HepG2 (cell line): ENCODE measurements at regions not wholly inside any gene's neighbourhood (a gene's known extent, or its start where the extent isn't known, plus 50 kb on each side); places are given as distances from the start of the nearest gene placed in this dataset.

ENCODE experiments used
- ATAC-seq: fragments of 200-7000 bp; cut with Tn5 transposase; 3 replicates; pipeline ENCODE4 v1.9.1; 2020; ENCODE audit warnings: mild to moderate bottlenecking, moderate library complexity
- BruUV-seq: library from RNA; stranded (reverse); fragments of 400-500 nt; replicated peaks from 2 replicates; lab custom pipeline; 2021; lab: Mats Ljungman, UMichigan
- CTCF ChIA-PET: fragments of 300-600 bp; formaldehyde crosslinking; extraction: SDS; loops from one replicate; lab custom pipeline; 2021; ENCODE audit warnings: low total read pairs, inconsistent platforms, low intra/inter-chr PET ratio; lab: Yijun Ruan, JAX
- POLR2A ChIA-PET: fragments of 350-600 bp; sonication (Branson Sonifier 250); formaldehyde crosslinking; loops from one replicate; lab custom pipeline; 2020; ENCODE audit warnings: antibody characterized with exemption, inconsistent platforms; lab: Yijun Ruan, JAX
- DNase-seq: peaks from one replicate; pipeline ENCODE4 v3.0.0-alpha.2; 2015; ENCODE audit warnings: low spot score
- FAIRE-seq: peaks from 3 replicates; lab custom pipeline; 2011; peaks lifted over from hg19 to GRCh38; lab: Jason Lieb, UNC
- H2AFZ ChIP-seq: one replicate; pipeline ENCODE4 v1.6.1; 2011; ENCODE audit warnings: low read length, inconsistent platforms
- H3K27ac ChIP-seq: fragments of 300-600 bp; 3 replicates; pipeline ENCODE4 v1.8.0; 2011; ENCODE audit warnings: mixed run types, mild to moderate bottlenecking, mixed read lengths, low read length, inconsistent platforms; ENCODE audit not compliant: insufficient read depth; ENCODE audit errors: extremely low read length
- H3K27me3 ChIP-seq, 2 experiments: fragments of 200-600 bp in 1 of 2; 2 replicates in 1 of 2; 3 replicates in 1 of 2; pipeline versions ENCODE4 v1.6.0 to v1.8.0; 2011; ENCODE audit warnings: low read length in 2 of 2, mild to moderate bottlenecking in 2 of 2, moderate library complexity in 2 of 2, inconsistent platforms in 1 of 2; ENCODE audit not compliant: insufficient read depth in 2 of 2, control insufficient read depth in 1 of 2
- H3K36me3 ChIP-seq, 2 experiments: fragments of 200-600 bp in 1 of 2; replicated peaks in 1 of 2; 2 replicates in 1 of 2; 3 replicates in 1 of 2; pipeline versions ENCODE4 v1.5.1 to v1.8.0; 2011; ENCODE audit warnings: low read length in 2 of 2, inconsistent platforms in 1 of 2; ENCODE audit not compliant: insufficient read depth in 2 of 2, control insufficient read depth in 1 of 2
- H3K4me1 ChIP-seq: 2 replicates; pipeline ENCODE4 v1.5.1; 2012; ENCODE audit warnings: low read length, inconsistent platforms; ENCODE audit not compliant: insufficient read depth
- H3K4me2 ChIP-seq: 2 replicates; pipeline ENCODE4 v1.6.0; 2011; ENCODE audit warnings: low read depth, low read length, inconsistent platforms
- H3K4me3 ChIP-seq, 3 experiments: fragments of 200-600 bp in 1 of 3; sonication (generic), shearing (Covaris generic) in 1 of 3; replicated peaks in 1 of 3; 2 replicates each; pipeline ENCODE4 v1.5.1; 2011 to 2016; ENCODE audit warnings: low read length in 3 of 3, inconsistent platforms in 2 of 3, low read depth in 2 of 3, mild to moderate bottlenecking in 2 of 3, control low read depth in 1 of 3, mixed read lengths in 1 of 3; ENCODE audit not compliant: insufficient read depth in 1 of 3
- H3K79me2 ChIP-seq: one replicate; pipeline ENCODE4 v1.6.1; 2011; ENCODE audit warnings: low read length, inconsistent platforms; ENCODE audit not compliant: insufficient read depth
- H3K9ac ChIP-seq: 2 replicates; pipeline ENCODE4 v1.6.0; 2011; ENCODE audit warnings: mild to moderate bottlenecking, low read depth, low read length, inconsistent platforms; ENCODE audit not compliant: insufficient read depth
- H3K9me3 ChIP-seq: 2 replicates; pipeline ENCODE4 v1.5.1; 2012; ENCODE audit warnings: mild to moderate bottlenecking, low read length
- H4K20me1 ChIP-seq: 2 replicates; pipeline ENCODE4 v1.6.0; 2011; ENCODE audit warnings: inconsistent platforms, mild to moderate bottlenecking, low read length, moderate library complexity; ENCODE audit not compliant: insufficient read depth
- BRCA1 ChIP-seq: sonication (generic); formaldehyde crosslinking; IDR thresholded peaks from 2 replicates; pipeline ENCODE4 v1.4.0; 2020; ENCODE audit warnings: missing genetic modification reagents
- RAD51 ChIP-seq: fragments of 450-650 bp; IDR thresholded peaks from 2 replicates; pipeline ENCODE4 v1.6.1; 2016; ENCODE audit warnings: borderline replicate concordance
- ZNF549 ChIP-seq: sonication (generic); formaldehyde crosslinking; IDR thresholded peaks from 2 replicates; pipeline ENCODE4 v1.5.0; 2020; ENCODE audit warnings: missing genetic modification reagents
- ZNF703 ChIP-seq: sonication (generic); formaldehyde crosslinking; IDR thresholded peaks from 2 replicates; pipeline ENCODE4 v1.5.1; 2020; ENCODE audit warnings: missing genetic modification reagents, mild to moderate bottlenecking, moderate library complexity, borderline replicate concordance
- ZSCAN21 ChIP-seq: sonication (generic); formaldehyde crosslinking; IDR thresholded peaks from 2 replicates; pipeline ENCODE4 v1.8.0; 2022; ENCODE audit warnings: mild to moderate bottlenecking, missing genetic modification reagents, moderate library complexity, borderline replicate concordance
- WGBS: methylation state at CpG from one replicate; pipeline ENCODE4 v1.1.6; 2017; ENCODE audit warnings: low lambda C conversion rate; 5-methylcytosine and 5-hydroxymethylcytosine counted together
- in situ Hi-C: cut with HindIII; loops from 2 replicates; pipeline ENCODE4 v1.10.0; 2017; ENCODE audit warnings: low pct_unique_long_range_greater_than_20kb; ENCODE audit not compliant: extremely low pct_ligation_motif_present
- intact Hi-C: fragments of 100-400 bp; cut with micrococcal nuclease; formaldehyde crosslinking; loops from one replicate; pipeline ENCODE4 v1.10.0; 2022; ENCODE audit not compliant: unreplicated experiment
- TF ChIP-seq, protein P1 (sequence below): sonication (generic); formaldehyde crosslinking; IDR thresholded peaks from 2 replicates; pipeline ENCODE4 v1.5.1; 2020; ENCODE audit warnings: missing genetic modification reagents, mild to moderate bottlenecking, borderline replicate concordance
- TF ChIP-seq, protein P2 (sequence below): IDR thresholded peaks from 2 replicates; pipeline ENCODE4 v1.6.1; 2016
- TF ChIP-seq, protein P3 (sequence below): sonication (generic); formaldehyde crosslinking; IDR thresholded peaks from 2 replicates; pipeline ENCODE4 v1.5.0; 2020; ENCODE audit warnings: mild to moderate bottlenecking, missing genetic modification reagents
- TF ChIP-seq, protein P4 (sequence below): sonication (generic); formaldehyde crosslinking; IDR thresholded peaks from 2 replicates; pipeline ENCODE4 v1.9.0; 2022; ENCODE audit warnings: low read depth, missing genetic modification reagents

DNA sequence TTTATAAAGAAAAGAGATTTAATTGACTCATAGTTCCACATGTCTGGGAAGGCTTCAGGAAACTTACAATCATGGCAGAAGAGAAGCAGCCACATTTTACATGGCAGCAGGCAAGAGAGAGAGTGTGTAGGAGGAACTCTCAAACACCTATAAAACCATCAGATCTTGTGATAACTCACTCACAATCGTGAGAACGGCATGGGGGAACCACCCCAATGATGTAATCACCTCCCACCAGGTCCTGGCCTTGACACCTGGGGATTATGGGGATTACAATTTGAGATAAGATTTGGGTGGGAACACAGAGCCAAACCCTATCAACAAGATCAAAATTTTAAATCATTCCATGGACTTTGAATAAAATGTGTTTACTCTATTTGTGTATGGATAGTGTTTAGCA, 575.6 kb downstream of the ADCYAP1 start:
- in situ Hi-C loops, result no loop called here
- Histone ChIP-seq H3K36me3 (no peaks in the 10 kb centered on the region), H3K4me3 (no peak overlapping the region), H3K27ac (no peak overlapping the region), H3K4me1 (no peaks in the 10 kb centered on the region), H3K9me3 (no peaks in the 10 kb centered on the region), H3K9ac (no peak overlapping the region), H3K79me2 (no peaks in the 10 kb centered on the region)
- CTCF ChIA-PET, result no interaction called here
- DNase-seq (no peak), FAIRE-seq (no peak)
- intact Hi-C loops, result no loop called here
- 0% methylated on average over 2 of the region's 2 CpGs for WGBS
- TF ChIP-seq, protein P1, sequence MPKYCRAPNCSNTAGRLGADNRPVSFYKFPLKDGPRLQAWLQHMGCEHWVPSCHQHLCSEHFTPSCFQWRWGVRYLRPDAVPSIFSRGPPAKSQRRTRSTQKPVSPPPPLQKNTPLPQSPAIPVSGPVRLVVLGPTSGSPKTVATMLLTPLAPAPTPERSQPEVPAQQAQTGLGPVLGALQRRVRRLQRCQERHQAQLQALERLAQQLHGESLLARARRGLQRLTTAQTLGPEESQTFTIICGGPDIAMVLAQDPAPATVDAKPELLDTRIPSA (CRISPR knock-in tag), result no peak
- TF ChIP-seq, protein P2, sequence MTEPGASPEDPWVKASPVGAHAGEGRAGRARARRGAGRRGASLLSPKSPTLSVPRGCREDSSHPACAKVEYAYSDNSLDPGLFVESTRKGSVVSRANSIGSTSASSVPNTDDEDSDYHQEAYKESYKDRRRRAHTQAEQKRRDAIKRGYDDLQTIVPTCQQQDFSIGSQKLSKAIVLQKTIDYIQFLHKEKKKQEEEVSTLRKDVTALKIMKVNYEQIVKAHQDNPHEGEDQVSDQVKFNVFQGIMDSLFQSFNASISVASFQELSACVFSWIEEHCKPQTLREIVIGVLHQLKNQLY (CRISPR knock-in tag), result no peak
- TF ChIP-seq ZNF703 (CRISPR knock-in tag) (no peak), BRCA1 (CRISPR knock-in tag) (no peak), ZSCAN21 (CRISPR knock-in tag) (no peak), ZNF549 (CRISPR knock-in tag) (no peak), RAD51 (no peak)
- TF ChIP-seq, protein P3, sequence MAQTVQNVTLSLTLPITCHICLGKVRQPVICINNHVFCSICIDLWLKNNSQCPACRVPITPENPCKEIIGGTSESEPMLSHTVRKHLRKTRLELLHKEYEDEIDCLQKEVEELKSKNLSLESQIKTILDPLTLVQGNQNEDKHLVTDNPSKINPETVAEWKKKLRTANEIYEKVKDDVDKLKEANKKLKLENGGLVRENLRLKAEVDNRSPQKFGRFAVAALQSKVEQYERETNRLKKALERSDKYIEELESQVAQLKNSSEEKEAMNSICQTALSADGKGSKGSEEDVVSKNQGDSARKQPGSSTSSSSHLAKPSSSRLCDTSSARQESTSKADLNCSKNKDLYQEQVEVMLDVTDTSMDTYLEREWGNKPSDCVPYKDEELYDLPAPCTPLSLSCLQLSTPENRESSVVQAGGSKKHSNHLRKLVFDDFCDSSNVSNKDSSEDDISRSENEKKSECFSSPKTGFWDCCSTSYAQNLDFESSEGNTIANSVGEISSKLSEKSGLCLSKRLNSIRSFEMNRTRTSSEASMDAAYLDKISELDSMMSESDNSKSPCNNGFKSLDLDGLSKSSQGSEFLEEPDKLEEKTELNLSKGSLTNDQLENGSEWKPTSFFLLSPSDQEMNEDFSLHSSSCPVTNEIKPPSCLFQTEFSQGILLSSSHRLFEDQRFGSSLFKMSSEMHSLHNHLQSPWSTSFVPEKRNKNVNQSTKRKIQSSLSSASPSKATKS (CRISPR knock-in tag), result no peak
- TF ChIP-seq, protein P4, sequence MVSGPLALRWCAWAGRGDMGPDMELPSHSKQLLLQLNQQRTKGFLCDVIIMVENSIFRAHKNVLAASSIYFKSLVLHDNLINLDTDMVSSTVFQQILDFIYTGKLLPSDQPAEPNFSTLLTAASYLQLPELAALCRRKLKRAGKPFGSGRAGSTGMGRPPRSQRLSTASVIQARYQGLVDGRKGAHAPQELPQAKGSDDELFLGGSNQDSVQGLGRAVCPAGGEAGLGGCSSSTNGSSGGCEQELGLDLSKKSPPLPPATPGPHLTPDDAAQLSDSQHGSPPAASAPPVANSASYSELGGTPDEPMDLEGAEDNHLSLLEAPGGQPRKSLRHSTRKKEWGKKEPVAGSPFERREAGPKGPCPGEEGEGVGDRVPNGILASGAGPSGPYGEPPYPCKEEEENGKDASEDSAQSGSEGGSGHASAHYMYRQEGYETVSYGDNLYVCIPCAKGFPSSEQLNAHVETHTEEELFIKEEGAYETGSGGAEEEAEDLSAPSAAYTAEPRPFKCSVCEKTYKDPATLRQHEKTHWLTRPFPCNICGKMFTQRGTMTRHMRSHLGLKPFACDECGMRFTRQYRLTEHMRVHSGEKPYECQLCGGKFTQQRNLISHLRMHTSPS (CRISPR knock-in tag), result no peak
- TF ChIP-seq, all 625 proteins: peak for 0
- Histone ChIP-seq H2AFZ (no peak overlapping the region), H3K4me2 (no peak overlapping the region), H3K27me3 (no peaks in the 10 kb centered on the region), H4K20me1 (no peaks in the 10 kb centered on the region)
- no peak for ATAC-seq
- POLR2A ChIA-PET, result no interaction called here
- BruUV-seq, result no TSS peak
